HG03521 (cell line): ENCODE measurements at regions not wholly inside any gene's neighbourhood (a gene's known extent, or its start where the extent isn't known, plus 50 kb on each side); places are given as distances from the start of the nearest gene placed in this dataset.

Experiments used
- ATAC-seq: cut with Tn5 transposase; IDR thresholded peaks from one replicate; pipeline ENCODE4 v1.9.1; 2021; ENCODE audit warnings: mild to moderate bottlenecking, moderate library complexity; ENCODE audit not compliant: unreplicated experiment

DNA sequence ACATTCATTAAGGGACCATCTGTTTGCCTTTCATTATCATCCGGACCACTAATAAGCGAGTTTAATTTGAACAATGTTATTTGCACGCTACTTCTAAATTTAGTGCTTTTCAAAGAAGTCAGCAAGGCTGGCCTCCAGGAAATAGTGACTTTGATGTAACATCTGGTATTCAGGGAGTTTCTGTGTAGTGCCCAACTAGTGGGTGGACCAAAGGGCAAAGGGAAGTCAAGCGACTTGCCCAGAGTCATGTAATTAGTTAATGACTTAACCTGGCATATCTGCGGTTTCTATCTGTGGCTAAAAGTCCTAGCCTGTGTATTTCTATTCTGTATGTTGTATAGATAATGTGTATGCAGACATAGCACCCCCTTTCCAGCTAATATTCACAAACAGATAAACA lies 56.3 kb upstream of the LCORL start:
- ATAC-seq: no peak

DNA sequence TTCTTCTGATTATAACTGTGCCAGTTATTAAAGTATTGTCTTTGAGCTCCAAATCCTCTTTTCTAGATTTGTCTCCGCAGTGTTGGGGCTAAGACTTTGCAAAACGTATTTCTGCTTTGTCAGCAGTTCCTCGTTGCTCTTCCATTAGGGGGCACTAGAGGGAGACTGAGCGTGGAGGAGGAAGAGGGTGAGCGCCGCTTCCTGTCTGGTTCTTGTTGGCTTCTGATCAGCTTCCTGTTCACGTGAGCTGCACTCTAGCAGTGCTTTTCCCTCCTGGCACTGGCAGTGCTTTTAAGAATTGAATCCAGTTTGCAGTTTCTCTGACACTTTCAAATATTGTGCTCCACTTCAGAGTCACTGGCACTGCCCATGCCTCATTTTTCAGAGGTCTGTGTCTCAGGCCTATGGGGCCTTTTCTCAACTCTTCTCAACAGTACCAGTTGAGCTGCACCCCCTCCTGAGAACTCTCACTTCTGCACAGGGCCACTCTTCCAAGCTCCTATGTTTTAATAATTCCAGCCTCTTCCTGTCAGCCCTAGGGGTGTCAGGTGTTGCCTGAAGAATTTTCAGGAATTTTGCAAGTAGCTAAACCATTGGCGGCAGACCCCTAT lies 54.4 kb upstream of the LCORL start:
- ATAC-seq: peak; percentile 43

DNA sequence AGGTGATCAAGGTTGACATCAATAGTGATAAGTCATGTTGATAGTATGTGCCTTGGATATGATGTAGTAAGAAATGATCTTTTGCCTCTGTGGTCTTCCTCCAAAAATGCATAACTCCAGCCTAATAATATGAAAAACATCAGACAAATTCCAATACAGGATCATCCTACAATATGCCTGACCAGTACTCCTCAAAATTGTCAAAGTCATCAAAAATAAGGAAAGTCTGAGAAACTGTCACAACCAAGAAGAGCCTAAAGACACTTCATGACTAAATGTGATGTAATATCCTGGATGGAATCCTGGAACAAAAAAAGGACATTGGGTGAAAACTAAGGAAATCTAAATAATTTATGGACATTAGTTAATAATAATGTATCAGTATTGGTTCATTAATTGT lies 50.3 kb upstream of the LCORL start:
- ATAC-seq: no peak
